GM21447 (cell line): ENCODE measurements at regions not wholly inside any gene's neighbourhood (a gene's known extent, or its start where the extent isn't known, plus 50 kb on each side); places are given as distances from the start of the nearest gene placed in this dataset.
"Not testable (repeated sequence)": the region's sequence is repeated elsewhere in the genome, so short reads cannot be mapped to it uniquely, and the experiment has no call there.

Source experiments
- ATAC-seq: cut with Tn5 transposase; IDR thresholded peaks from one replicate; pipeline ENCODE4 v1.9.1; 2021; ENCODE audit not compliant: unreplicated experiment

DNA sequence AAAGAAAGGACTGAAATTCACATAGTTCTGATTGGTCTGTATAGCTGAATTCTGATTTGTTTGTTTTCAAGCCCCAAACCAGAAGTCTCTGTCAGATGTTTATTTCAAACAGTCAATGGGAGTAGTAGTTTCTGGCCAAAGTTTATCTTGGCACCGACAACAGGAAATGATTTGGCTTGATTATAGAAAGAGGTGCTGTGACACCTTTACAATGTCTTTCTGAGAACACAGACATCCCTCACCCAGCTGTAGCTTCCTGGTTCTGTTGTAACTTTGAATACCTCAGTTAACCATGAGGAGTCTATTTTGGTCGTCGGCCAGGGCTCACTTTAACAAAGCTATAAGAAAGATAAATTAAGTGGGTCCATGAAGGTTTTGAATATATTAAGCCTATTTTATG, 545.0 kb upstream of the ZNF804A start:
- ATAC-seq, result no peak

GRCh38 chr2:184054419-184054818, 543.9 kb upstream of the ZNF804A start:
- ATAC-seq, result not testable (repeated sequence)

DNA sequence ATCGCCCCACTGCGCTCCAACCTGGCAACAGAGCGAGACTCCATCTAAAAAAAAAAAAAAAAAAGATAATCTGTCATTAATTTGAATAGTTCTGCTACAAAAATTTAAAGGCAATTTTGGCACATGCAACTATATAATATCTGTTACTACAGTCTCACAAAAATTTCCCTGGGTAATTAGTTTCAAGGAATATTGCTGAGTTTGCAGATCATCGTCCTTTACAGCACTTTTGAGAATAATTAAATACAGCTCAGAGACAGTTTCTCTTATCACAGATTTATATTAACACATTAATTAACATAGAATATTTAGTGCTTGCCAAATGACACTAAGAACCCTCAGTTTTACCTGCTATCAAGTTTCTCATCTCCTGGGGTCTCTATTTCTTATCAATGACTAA, 540.4 kb upstream of the ZNF804A start:
- ATAC-seq, result no peak

DNA sequence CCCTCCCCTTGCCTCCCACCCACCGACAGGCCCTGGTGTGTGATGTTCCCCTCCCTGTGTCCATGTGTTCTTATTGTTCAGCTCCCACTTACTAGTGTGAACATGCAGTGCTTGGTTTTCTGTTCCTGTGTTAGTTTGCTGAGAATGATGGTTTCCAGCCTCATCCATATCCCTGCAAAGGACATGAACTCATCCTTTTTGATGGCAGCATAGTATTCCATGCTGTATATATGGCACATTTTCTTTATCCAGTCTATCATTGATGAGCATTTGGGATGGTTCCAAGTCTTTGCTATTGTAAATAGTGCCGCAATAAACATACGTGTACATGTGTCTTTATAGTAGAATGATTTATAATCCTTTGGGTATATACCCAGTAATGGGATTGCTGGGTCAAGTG, 538.1 kb upstream of the ZNF804A start:
- not testable (repeated sequence) for ATAC-seq

GRCh38 chr2:184067502-184067901, 530.8 kb upstream of the ZNF804A start:
- no peak for ATAC-seq

DNA sequence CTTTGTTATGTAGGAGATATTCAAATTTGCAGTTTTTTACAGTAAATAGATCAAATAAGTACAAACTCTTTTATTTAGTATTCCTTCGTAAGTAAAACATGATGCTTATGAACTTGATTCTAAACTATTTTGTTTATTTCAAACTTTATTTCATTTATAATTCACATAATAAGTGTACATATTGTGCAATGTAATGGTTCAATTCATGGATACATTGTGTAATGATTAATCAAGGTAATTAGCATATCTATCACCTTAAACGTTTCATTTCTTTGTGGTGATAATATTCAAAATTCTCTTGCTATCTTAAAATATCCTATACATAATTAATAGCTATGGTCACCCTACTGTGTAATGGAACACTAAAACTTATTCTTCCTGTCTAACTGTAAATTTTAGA, 525.9 kb upstream of the ZNF804A start:
- ATAC-seq, result no peak

DNA sequence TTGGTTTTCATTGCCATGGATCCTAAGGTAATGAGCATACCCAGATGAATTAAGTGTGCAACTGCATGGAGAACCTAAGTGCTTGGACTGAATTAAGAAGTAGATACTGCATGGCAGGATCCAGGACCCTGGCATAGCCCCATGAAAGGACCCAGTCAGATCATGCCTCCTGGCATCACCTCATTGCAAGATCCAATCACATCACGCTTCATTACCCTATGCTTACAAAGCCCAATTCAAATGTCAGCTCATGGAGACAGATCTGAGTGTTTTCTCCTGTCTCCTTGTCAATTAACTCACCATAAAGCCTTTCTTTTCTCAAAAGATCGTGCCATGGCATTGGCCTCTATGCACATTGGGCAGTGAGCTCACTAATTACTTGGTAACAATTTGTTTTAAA, 519.8 kb upstream of the ZNF804A start:
- ATAC-seq, result no peak

GRCh38 chr2:184091456-184091855, 506.9 kb upstream of the ZNF804A start:
- no peak for ATAC-seq

DNA sequence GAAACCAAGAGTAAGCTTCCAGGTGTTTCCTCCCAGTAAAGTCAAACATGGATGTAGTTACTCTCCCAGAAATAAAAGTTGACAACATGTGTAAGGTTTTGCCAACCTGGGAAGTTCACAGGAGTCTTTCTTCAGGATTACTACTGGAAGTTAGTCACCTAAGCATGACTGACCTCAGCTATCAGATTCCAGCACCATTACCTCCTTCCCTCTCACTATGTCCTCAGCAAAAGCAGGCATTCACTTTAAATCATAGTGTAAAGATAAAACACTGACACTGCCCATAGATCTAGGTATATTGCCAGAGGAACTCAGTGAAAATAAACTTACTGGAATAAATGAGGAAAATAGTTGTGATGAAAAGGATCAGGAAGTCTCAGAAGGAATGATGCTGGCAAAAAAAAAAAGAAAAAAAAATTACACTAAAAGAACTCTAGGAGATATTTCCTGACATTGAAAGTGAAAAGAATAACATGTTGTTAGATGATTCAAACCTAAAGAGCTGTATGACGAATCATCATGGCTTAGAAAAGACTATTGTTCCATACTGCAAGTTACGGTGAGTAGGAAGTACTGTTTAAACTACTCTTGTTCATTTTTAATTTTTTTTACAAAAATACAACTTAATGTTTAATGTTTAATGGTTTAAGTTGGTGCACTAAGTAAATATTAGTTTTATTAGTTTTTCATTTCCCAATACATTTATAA, 484.5 kb upstream of the ZNF804A start:
- ATAC-seq, result no peak

GRCh38 chr2:184114439-184114838, 483.9 kb upstream of the ZNF804A start:
- ATAC-seq, result no peak

- no peak for ATAC-seq
Observed at GRCh38 chr2:184119989-184120800, 478.1 kb upstream of the ZNF804A start.

DNA sequence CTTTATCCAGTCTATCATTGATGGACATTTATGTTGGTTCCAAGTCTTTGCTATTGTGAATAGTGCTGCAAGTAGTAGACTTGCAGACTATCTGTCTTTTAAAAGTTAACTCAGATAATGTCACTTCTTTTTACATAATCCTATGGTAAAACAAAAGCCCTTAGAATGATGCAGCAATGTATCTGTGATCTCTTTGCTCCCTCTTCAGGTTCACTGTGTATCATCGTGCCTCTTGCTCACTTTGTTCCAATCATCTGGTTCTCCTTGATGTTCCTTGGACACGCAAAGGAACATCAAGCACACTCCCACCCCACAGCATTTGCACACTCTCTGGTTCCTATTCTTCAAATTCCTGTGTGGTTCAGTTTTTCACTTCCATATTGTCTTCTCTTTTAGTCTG, 472.5 kb upstream of the ZNF804A start:
- ATAC-seq, result no peak

DNA sequence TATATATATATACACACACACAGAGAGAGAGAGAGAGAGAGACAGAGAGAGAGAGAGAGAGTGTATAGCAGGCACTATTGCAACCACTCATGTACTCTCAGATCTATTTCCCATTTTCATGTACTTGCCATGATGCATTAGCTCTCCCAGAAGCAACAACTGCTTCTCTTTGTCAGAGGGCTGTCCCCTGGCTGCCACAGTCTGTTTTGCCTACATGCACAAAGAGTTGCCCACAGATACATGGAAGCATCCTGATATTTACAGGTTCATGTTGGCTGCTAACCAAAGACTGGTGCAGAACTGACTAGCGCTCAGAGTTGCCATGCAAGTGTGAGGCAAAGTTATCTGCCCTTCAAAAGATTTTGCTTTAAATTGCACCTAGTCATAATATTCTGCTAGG, 469.3 kb upstream of the ZNF804A start:
- no peak for ATAC-seq

DNA sequence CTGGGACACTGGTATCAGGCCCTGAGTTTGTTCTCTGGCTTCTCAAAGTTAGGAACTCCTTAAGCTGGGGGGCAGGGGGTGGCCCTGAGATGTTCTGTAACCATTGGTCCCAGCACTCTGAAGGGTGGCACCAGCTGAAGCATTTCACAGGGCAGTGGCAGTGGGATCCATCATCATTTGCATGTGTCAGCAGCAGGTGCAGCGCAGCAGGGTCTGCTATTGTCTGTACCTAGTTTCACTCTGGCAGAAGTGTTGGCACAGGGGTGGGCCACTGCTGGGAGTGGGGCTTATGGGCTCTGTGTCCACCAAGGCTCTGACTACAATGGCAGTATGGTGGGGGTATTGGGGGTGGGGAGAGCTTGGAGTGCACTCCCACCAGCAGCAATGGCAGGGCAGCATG, 460.4 kb upstream of the ZNF804A start:
- no peak for ATAC-seq

GRCh38 chr2:184141866-184142265, 456.5 kb upstream of the ZNF804A start:
- no peak for ATAC-seq

GRCh38 chr2:184154438-184154837, 443.9 kb upstream of the ZNF804A start:
- ATAC-seq, result no peak

- no peak for ATAC-seq
Observed at GRCh38 chr2:184155791-184156190, 442.5 kb upstream of the ZNF804A start.

DNA sequence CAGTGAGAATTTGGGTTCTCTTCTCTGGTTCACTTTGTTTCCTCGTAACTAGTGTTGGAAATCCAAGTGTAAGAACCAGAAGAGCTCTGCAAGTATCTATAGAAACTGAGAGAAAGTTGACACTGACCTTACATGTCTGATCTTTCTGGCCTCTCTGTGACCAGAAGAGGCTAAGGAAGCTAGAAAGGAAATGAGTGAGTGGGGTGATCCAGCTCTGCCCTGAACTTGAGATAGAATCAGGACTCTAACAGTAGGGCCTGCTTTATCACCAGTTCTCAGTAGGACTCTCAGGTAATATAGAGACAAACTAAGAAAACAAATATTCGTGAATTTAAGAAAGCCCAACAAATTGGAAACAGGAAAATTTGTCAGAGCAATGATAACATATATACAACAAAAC, 441.2 kb upstream of the ZNF804A start:
- no peak for ATAC-seq

DNA sequence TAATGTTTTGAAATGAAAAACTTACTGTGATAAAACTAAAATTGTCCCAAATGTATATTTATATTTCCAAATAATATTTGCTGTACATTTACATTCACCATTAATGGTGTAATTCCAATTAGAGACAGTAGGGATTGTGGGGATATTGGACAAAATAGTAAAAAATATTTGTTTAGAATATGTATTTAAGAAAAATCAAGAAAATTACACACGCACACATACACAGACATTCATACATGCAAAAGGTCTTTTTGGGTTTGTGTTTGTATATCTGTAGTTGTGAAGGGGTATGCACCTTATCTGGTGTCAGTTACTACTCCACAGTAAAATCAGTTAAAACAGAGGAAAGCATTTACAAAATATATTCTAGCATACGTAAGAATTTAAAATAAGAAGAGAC, 435.9 kb upstream of the ZNF804A start:
- no peak for ATAC-seq

- not testable (repeated sequence) for ATAC-seq
Observed at GRCh38 chr2:184168823-184169222, 429.5 kb upstream of the ZNF804A start.

GRCh38 chr2:184169366-184169765, 429.0 kb upstream of the ZNF804A start:
- no peak for ATAC-seq

- no peak for ATAC-seq
Observed at GRCh38 chr2:184174493-184175104, 423.7 kb upstream of the ZNF804A start.
